ENCODE measurements at regions not wholly inside any gene's neighbourhood (a gene's known extent, or its start where the extent isn't known, plus 50 kb on each side); places are given as distances from the start of the nearest gene placed in this dataset.

- Histone ChIP-seq H3K4me3 (ENCODE audit: low read length) (no peak overlapping the region), H3K27me3 (ENCODE audit: control insufficient read depth, insufficient read depth, low read length) (no peaks in the 10 kb centered on the region), H3K36me3 (ENCODE audit: control insufficient read depth, insufficient read depth, low read length) (no peaks in the 10 kb centered on the region), H3K27ac (ENCODE audit: low read length) (no peak overlapping the region), H3K9me3 (ENCODE audit: control insufficient read depth, low read depth, low read length) (peaks cover 9% of the 10 kb centered on the region), H3K4me1 (ENCODE audit: control insufficient read depth, insufficient read depth, low read length) (peaks cover 9% of the 10 kb centered on the region)
- no peak for DNase-seq
- no CpG with 5 or more reads among the region's 5 CpGs for WGBS (ENCODE audit: insufficient coverage, low lambda C conversion rate)
Measured at GRCh38 chr5:173831196-173831914, 56.8 kb upstream of the CPEB4 start.

DNA sequence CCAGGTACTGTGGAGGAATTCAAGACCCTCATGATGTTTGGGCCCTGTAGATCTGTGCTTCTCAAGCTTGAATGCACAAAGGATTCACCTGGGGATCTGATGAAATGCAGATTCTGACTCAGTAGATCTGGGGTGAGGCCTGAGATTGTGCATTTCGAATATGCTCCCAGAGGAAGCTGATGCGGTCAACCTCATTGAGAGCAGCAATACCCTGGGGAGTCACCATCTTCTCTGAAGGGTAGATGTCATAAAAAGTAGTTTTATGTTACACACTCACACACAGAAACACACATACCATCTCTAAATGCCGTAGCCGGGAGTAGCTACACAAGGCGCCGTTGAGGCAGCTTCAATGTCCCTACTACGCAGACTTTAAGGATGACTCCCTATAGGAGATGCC is 55.8 kb upstream of the CPEB4 start:
- Histone ChIP-seq H3K27me3 (ENCODE audit: control insufficient read depth, insufficient read depth, low read length) (no peaks in the 10 kb centered on the region), H3K9me3 (ENCODE audit: control insufficient read depth, low read depth, low read length) (peaks cover 9% of the 10 kb centered on the region), H3K4me3 (ENCODE audit: low read length) (no peak overlapping the region), H3K27ac (ENCODE audit: low read length) (no peak overlapping the region), H3K4me1 (ENCODE audit: control insufficient read depth, insufficient read depth, low read length) (no peaks in the 10 kb centered on the region), H3K36me3 (ENCODE audit: control insufficient read depth, insufficient read depth, low read length) (no peaks in the 10 kb centered on the region)
- DNase-seq, result no peak
- 100% methylated on average over 1 of the region's 7 CpGs for WGBS (ENCODE audit: insufficient coverage, low lambda C conversion rate)

GRCh38 chr5:173833196-173833985 is 54.8 kb upstream of the CPEB4 start:
- Histone ChIP-seq H3K27me3 (ENCODE audit: control insufficient read depth, insufficient read depth, low read length) (no peaks in the 10 kb centered on the region), H3K4me1 (ENCODE audit: control insufficient read depth, insufficient read depth, low read length) (no peaks in the 10 kb centered on the region), H3K9me3 (ENCODE audit: control insufficient read depth, low read depth, low read length) (no peaks in the 10 kb centered on the region), H3K36me3 (ENCODE audit: control insufficient read depth, insufficient read depth, low read length) (no peaks in the 10 kb centered on the region), H3K4me3 (ENCODE audit: low read length) (no peak overlapping the region), H3K27ac (ENCODE audit: low read length) (no peak overlapping the region)
- no CpG with 5 or more reads among the region's 13 CpGs for WGBS (ENCODE audit: insufficient coverage, low lambda C conversion rate)
- no peak for DNase-seq

- Histone ChIP-seq H3K9me3 (ENCODE audit: control insufficient read depth, low read depth, low read length) (no peaks in the 10 kb centered on the region), H3K27me3 (ENCODE audit: control insufficient read depth, insufficient read depth, low read length) (no peaks in the 10 kb centered on the region), H3K27ac (ENCODE audit: low read length) (no peak overlapping the region), H3K4me1 (ENCODE audit: control insufficient read depth, insufficient read depth, low read length) (peaks cover 5% of the 10 kb centered on the region), H3K4me3 (ENCODE audit: low read length) (no peak overlapping the region), H3K36me3 (ENCODE audit: control insufficient read depth, insufficient read depth, low read length) (no peaks in the 10 kb centered on the region)
- no peak for DNase-seq
- WGBS (ENCODE audit: insufficient coverage, low lambda C conversion rate), result 59% methylated on average over 3 of the region's 7 CpGs
Measured at GRCh38 chr5:173834071-173834771, 53.9 kb upstream of the CPEB4 start.

- no CpG with 5 or more reads among the region's 3 CpGs for WGBS (ENCODE audit: insufficient coverage, low lambda C conversion rate)
- no peak overlapping the region for H3K27ac ChIP-seq (ENCODE audit: low read length)
- no peaks in the 10 kb centered on the region for H3K36me3 ChIP-seq (ENCODE audit: control insufficient read depth, insufficient read depth, low read length)
- H3K4me3 ChIP-seq (ENCODE audit: low read length), result no peak overlapping the region
- H3K27me3 ChIP-seq (ENCODE audit: control insufficient read depth, insufficient read depth, low read length), result no peaks in the 10 kb centered on the region
- DNase-seq, result no peak
- H3K4me1 ChIP-seq (ENCODE audit: control insufficient read depth, insufficient read depth, low read length), result peaks cover 13% of the 10 kb centered on the region
- no peaks in the 10 kb centered on the region for H3K9me3 ChIP-seq (ENCODE audit: control insufficient read depth, low read depth, low read length)
Measured at GRCh38 chr5:173835131-173835530, 53.0 kb upstream of the CPEB4 start.

DNA sequence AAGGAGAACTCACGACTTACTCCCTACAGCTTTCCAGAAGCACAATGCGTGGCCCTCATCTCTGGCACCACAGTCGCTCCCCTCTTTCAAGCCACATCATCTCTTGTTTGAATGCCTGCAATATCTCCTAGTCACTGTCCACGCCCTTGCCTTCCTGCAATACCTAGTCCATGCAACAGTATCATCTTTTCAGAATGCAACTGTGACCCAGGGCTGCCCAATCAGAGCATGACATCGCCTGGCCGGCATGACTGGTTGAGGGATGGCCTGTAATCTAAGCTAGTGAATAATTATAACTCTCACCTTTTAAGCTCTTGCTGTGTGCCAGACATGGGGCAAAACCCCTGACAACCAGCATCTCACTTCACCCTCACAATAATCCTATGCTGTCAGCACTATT is 52.5 kb upstream of the CPEB4 start:
- Histone ChIP-seq H3K9me3 (ENCODE audit: control insufficient read depth, low read depth, low read length) (no peaks in the 10 kb centered on the region), H3K27ac (ENCODE audit: low read length) (no peak overlapping the region), H3K4me1 (ENCODE audit: control insufficient read depth, insufficient read depth, low read length) (peaks cover 13% of the 10 kb centered on the region), H3K36me3 (ENCODE audit: control insufficient read depth, insufficient read depth, low read length) (no peaks in the 10 kb centered on the region), H3K27me3 (ENCODE audit: control insufficient read depth, insufficient read depth, low read length) (no peaks in the 10 kb centered on the region), H3K4me3 (ENCODE audit: low read length) (no peak overlapping the region)
- WGBS (ENCODE audit: insufficient coverage, low lambda C conversion rate), result 0% methylated on average over 1 of the region's 6 CpGs
- no peak for DNase-seq

- 88% methylated on average over 1 of the region's 3 CpGs for WGBS (ENCODE audit: insufficient coverage, low lambda C conversion rate)
- no peak for DNase-seq
- Histone ChIP-seq H3K36me3 (ENCODE audit: control insufficient read depth, insufficient read depth, low read length) (no peaks in the 10 kb centered on the region), H3K27me3 (ENCODE audit: control insufficient read depth, insufficient read depth, low read length) (no peaks in the 10 kb centered on the region), H3K9me3 (ENCODE audit: control insufficient read depth, low read depth, low read length) (no peaks in the 10 kb centered on the region), H3K27ac (ENCODE audit: low read length) (no peak overlapping the region), H3K4me1 (ENCODE audit: control insufficient read depth, insufficient read depth, low read length) (peaks cover 13% of the 10 kb centered on the region), H3K4me3 (ENCODE audit: low read length) (no peak overlapping the region)
Measured at GRCh38 chr5:173837654-173838053, 50.5 kb upstream of the CPEB4 start.

Measured in large intestine (tissue), 3 donors.